NCI-H2081 (cell line): ENCODE measurements at regions not wholly inside any gene's neighbourhood (a gene's known extent, or its start where the extent isn't known, plus 50 kb on each side); places are given as distances from the start of the nearest gene placed in this dataset.
"Not testable (repeated sequence)": the region's sequence is repeated elsewhere in the genome, so short reads cannot be mapped to it uniquely, and the experiment has no call there.

Source experiments
- DNase-seq, 2 experiments: peaks; one replicate each; lab custom pipeline; 2025; lab: John Stamatoyannopoulos, UW

DNA sequence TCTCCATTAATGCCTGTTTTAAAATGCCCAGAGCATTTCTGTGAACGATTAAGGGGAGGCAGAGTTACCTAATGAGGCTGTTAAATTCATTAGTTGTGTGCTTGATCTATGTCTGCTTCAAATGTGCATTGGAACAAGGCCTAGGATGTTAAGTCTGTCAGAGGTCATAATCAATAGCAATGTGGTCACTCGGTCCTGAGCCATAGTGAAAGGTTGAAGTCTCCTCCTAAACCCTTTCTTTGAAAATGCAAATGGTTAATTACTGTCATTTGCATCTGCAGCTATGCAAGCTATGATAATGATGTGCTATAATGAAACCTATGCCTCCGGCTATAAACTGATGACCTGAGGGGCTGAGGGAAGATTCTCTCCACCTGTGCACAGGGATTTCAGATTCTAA, 114.2 kb upstream of the NR5A2 start:
- no peak for DNase-seq

DNA sequence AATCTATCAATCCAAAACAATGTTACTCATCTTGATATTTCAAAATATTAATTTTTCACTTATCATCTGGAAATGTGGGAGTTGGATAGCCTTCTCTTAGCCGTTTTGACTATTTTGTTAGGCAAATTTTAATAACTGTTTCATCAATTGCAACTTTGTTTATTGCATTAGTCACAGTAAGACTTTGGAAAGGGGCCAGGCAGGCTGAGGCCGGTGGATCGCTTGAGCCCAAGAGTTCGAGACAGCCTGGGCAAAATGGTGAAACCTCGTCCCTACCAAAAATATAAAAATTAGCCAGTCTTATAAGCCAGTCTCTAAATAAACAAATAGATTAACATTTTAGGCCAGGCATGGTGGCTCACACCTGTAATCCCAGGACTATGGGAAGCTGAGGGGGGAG, 113.0 kb upstream of the NR5A2 start:
- DNase-seq, result no peak

DNA sequence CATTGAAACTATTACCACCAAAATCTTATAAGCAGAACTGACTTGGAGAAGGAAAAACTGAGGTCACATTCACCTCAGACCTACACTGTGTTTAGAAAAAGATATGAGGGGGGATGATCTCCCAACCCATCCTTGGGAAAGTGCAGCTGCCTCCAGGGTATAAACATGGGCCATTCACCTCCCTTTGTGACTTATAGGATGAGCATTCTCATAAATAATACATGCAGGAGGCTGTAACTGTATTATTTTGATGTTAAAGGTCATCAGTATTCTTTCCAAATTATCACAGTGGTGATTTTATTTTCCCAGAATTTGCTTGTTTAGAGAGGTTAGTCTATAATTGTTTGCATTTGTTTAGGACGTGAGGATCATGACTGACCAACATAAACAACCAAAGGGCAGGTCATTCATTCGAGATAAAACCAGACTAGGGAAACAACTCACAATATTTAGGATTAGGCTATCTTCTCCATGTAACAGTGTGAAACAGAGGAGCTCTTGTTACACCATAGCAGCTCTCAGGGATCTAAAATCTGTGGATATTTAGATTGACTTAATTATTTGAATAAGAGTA, 109.2 kb upstream of the NR5A2 start:
- no peak for DNase-seq

DNA sequence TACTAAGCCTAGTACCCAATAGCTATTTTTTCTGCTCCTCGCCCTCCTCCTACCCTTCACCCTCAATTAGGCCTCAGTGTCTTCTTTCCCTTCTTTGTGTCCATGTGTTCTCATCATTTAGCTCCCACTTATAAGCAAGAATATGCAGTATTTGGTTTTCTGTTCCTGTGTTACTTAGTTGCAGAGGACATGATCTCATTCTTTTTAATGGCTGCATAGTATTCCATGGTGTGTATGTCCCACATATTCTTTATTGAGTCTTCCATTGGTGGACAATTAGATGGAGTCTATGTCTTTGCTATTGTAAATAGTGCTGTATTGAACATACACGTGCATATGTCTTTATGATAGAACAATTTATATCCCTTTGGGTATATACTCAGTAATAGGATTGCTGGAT, 106.9 kb upstream of the NR5A2 start:
- no peak for DNase-seq

DNA sequence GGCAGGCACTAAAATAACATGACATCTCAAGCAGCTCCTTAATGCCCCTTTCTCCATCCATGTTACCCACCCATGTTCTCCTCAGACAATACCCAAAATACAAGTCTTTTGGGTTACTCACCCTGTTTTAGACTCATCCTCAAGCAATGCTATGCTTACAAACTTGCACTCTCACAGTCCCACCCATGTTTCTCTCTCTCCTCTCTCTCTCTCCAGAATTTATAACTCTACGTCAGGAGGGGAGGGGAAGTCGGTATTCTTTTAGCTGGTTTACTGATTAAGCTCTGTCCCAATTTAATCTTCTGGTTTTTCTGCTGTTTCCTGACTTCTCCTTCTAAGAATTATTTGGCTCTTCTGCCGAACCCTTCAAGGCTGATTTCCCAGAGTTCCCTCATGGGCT, 98.0 kb upstream of the NR5A2 start:
- DNase-seq, result no peak

DNA sequence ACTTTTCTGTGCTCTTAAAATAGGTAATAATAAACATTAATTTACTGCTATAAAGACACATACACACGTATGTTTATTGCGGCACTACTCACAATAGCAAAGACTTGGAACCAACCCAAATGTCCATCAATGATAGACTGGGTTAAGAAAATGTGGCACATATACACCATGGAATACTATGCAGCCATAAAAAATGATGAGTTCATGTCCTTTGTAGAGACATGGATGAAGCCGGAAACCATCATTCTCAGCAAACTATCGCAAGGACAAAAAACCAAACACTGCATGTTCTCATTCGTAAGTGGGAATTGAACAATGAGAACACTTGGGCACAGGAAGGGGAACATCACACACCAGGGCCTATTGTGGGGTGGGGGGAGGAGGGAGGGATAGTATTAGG, 97.4 kb upstream of the NR5A2 start:
- not testable (repeated sequence) for DNase-seq

DNA sequence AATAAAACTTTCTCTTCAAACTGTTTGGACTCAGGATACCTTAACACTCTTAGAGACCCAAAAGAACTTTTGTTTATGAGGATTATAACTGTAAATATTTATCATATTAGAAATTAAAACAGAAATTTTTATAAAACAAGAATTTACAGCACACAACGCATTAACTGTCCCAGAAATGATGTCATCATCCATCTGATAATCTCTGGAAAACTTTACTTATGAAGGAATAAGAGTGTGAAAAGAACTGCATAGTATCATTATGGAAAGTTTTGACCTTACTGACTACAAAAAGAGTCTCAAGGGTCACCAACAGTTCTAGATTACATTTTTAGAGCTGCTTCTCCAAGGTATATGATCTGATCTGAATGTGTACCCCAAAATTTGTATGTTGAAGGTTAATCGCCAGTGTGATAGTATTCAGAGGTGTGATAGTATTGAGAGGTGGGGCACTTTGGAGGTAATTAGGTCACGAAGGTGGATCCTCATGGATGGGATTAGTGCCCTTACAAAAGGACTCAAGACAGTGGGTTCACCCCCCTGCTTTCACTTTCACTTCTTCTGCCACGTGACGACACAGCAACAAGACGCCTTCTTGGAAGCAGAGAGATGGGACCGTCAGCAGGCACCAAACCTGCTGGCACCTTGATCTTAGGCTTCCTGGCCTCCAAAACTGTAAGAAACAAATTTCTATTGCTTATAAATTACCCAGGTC, 95.7 kb upstream of the NR5A2 start:
- no peak for DNase-seq

DNA sequence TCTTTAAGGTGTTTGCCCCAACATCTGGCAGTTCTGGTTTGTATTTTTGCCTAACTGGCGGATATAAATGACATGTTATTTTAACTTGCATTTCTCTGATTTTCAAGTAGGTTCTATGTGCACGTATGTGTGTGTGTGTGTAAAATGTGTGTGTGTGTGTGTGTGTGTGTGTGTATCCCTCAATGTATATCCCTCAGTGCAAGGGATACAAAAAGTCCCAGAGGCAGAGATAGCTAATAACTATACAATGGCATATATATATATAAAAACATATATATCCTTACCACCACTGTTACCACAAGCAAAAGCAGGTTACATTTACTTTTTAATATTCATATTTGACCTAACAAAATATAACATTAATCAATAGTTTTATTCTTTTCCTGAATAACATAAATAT, 95.0 kb upstream of the NR5A2 start:
- no peak for DNase-seq

DNA sequence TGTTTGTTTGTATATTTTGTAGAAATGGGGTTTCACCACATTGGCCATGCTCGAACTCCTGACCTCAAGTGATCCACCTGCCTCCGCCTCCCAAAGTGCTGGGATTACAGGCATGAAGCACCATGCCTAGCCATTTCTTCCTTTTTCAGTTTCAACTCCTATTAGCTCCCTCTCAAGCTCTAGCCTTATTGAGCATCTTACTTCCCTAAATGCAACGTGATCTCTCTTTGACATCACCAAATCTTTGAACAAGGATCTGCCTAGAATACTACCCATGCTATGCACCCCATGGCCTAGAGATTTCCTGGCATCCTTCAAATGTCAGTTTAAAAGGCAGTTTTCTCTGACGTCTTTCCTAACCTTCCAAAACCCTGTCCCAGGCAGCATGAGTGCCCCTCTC, 91.1 kb upstream of the NR5A2 start:
- no peak for DNase-seq

DNA sequence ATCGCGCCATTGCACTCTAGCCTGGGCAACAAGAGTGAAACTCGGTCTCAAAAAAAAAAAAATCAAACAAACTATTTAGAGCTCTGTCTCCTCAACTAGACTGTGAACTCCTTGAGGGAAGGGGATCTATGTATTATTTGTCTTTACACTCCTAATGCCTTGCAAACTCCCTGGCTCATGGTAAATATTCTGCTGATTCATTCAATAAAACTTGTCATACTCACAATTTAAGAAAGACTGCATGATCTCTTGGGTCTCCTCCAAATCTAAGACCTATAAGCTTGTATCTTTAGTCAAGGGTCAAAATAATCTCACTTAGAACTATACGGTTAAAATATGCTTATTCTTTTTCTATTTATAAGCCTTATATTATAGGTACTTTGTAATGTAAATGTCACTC, 90.3 kb upstream of the NR5A2 start:
- DNase-seq, result no peak

DNA sequence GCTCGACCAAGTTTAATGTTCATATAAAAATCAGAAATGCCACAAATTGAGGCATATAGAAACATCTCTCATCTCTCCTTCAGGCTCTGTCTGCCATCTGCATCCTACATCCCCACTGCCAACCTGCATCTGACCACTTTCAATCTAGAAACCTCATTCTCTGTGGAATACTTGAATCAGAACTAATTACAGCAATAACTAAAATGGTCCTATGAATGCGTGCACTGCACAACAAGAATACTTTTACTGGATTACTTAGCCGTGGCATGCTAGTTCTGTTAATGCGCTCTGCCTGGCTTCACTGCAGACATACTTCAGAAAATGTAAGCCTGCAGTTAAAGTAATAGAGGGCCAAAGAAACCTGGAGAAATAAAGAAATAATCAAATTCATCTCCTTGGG, 89.8 kb upstream of the NR5A2 start:
- no peak for DNase-seq

DNA sequence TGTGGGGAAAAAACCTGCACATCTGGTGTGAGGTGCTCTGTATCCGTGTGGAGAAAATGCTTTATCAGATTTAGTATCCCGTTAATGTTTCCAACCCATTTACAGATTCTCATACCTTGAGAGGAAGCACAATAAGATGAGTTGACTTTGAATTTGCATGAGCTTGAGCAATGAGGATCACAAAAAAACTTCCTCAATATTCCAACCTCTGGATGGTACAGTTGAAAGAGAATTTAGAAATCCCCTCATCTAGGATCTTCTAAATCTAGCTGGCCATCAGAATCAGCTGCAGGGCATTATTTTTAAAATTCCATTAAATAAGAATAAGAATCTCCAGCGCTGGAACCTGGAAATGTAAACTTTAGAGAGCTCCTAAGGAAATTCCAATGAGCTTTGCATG, 82.5 kb upstream of the NR5A2 start:
- DNase-seq, result no peak

DNA sequence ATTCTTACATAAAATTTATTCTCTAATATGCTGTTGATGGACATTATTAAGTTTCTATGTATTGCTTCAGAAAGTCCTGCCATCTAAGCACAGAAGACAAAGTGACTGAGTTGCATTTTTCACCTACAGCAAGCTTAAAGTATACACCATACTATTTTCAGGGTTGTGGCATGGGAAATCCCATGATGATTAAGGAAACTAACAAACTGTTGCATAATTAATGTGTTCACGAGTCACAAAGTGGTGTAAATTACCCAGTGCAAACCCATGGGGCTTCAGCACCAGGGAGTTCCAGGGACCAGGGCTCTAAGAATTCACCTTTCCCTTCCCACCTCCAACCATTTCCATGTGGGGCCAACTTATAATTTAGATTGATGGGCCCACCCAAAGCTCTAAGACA, 81.9 kb upstream of the NR5A2 start:
- DNase-seq, result no peak

DNA sequence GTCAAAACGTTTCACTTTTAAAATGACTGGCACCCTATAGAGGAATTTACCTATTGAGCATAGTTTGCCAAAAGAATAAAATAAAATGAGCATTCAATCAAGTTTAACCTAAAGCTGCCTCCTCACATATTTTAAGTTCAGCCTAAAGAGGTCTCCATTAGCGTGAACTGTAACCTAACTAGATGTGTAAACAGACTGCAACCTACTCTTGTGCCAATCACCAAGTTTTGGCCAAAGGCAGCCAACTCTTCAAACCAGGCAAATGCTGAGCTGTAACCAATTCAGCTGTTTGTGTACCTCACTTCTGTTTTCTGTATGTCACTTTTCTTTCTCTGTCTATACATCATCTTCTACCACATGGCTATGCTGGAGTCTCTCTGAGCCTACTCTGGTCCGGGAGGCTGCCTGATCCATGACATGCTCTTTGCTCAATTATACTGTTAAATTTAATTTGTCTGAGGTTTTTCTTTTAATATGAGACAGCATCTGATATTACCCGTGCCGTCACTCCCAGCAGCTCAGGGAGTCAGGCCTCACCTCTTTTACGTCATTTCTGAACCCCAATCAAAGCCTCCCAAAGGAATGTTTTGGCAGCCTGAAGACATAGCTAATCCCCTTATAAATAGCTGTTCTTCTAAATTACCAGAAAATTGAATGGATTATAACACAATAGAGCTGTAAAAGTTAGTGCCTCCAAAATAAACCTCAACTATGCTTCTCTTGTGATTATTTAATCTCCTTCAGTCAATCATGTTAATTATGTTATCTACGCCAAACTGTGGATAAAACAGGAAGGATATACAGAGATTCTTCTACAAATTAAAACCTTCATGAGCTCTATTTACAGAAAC, 81.0 kb upstream of the NR5A2 start:
- no peak for DNase-seq

DNA sequence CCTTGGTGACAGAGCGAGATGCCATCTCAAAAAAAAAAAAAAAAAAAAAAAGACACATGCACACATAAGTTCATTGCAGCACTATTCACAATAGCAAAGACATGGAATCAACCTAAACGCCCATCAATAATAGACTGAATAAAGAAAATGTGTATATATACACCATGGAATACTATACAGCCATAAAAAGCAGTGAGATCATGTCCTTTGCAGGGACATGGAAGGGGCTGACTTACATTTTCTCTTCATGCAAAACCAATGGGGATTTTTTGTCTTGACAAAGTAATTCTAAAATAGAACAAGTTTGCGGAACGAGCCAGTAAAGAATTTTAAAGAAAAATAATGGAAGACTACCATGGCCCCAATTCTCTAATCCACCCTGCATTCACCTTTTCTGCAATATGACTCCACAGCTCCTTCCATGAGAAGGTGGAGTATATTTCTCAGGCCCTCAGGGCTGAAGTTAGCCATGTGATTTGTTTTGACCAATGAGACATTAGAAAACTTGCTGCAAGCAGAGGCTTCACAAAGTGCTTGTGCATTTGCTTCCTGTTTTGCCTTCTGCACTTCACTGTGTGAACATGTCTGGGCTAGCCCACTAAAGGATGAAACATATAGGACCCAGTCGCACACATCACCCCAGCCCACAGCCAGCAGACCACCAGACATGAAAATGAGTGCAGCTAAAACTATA, 78.8 kb upstream of the NR5A2 start:
- DNase-seq, result no peak

DNA sequence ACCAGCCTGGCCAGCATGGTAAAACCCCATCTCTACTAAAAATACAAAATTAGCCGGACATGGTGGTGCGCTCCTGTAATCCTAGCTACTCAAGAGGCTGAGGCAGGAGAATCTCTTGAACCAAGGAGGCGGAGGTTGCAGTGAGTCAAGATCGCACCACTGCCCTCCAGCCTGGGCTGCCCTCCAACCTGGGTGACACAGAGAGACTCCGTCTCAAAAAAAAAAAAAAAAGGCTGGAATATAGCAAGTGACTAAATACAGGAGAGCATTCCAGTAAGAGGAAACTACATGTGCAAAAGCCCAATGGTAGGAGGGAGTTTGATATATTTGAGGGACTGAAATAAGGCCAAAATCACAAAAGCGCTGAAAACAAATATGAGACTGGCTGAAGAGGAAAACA, 76.5 kb upstream of the NR5A2 start:
- DNase-seq, result not testable (repeated sequence)

DNA sequence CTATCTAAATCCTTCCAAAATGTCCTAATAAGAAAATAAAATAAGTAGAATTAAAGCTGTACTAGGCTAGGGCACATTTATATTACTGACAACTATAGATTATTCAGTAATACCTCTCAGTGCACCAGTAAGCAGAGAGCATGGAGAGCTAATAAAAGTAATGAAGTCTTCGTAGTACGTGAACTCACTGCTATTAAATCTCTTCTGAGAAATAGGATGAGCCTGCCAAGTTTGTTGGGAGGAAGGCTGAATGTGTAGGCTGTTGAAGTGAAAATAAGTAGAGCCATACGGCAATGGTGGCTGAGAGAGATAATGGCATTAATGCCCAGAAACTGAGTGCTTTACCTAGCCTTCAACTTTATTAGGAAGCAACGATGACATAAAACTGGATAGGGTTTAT, 73.9 kb upstream of the NR5A2 start:
- DNase-seq, result no peak

DNA sequence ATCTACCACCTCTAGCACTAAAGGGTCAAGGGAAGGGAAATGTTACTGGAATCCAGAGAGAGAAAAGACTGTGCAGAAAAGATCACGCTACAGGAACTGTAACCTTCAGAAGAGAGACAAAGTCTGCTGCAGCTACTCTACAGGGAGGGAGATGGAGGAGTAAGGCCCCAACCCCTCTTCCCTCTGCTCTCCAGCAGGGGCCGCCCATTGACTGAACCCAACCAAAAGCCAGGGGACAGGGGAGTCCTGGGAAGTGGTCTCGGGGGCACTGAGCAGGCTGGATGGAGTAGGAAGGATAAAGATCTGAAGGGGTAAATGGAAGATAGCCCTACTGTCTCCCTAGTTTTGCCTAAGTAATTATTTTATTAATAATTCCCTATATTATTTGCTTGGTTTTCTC, 72.8 kb upstream of the NR5A2 start:
- DNase-seq, result no peak

DNA sequence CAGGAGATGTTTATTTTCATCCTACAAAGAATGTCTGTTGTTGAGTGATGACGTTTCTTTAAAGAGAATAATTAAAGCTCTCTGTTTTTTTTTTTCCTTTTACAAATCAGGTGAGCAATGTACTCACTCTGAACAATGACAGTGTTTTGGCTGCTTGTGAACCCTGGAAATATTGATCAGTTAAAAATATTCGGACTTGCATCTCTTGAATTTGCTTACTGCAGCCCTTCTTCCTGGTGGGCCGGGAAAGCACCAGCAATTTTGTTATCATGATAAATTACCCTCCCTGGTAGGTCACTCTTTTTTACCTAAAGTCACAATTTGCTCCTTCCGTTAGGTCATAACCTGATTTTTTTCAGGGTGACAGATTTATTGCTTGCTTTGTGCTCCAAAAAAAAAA, 72.3 kb upstream of the NR5A2 start:
- no peak for DNase-seq

DNA sequence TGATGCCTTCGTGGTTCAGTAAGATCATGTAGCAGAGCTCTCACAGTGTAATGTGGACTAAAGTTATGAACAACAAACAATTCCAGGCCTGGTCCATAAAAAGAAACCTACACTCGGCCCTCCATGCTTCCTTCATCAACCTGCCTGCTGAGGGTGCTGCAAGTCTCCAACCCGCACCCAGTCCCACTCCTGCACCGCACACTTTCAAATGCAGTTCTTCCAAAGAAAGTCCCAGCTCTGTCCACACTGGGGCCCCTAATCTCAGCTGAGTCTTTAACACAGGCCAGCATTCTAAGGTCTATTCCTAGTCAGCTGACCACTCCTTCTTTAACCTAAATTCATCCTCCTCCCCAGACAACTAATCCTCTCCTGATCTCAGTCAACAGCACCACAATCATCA, 71.5 kb upstream of the NR5A2 start:
- no peak for DNase-seq

DNA sequence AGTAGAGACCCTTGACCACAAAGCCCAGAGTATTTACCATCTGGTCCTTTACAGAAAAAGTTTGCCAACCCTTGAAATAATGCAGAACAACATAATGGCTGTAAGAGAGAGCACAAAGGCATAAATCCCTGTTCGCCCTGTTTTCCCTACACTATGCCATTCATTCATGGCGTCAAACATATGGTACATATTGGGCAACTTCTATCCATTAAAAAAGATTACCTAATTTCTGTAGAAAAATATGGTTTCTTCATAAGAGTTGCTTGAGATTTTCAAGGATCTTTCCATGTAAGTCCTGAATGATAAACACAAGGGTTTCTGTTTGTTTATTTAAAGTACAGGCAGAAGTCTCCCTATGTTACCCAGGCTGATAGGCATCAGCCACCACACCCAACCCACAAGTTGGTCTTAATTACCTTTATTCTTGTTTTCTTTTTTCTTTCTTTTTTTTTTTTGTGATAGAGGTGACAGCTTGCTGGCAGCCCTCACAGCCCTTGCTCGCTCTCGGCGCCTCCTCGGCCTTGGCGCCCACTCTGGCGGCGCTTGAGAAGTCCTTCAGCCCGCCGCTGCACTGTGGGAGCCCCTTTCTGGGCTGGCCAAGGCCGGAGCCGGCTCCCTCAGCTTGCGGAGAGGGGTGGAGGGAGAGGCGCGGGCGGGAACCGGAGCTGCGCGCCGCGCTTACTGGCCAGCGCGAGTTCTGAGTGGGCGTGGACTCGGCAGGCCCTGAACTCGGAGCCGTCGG, 68.3 kb upstream of the NR5A2 start:
- no peak for DNase-seq

DNA sequence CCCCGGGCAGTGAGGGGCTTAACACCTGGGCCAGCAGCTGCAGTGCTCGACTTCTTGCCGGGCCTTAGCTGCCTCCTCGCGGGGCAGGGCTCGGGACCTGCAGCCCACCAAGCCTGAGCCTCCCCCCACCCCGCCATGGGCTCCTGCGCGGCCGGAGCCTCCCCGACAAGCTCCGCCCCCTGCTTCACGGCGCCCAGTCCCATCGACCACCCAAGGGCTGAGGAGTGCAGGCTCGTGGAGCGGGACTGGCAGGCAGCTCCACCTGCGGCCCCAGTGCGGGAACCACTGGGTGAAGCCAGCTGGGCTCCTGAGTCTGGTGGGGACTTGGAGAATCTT, 67.8 kb upstream of the NR5A2 start:
- DNase-seq, result no peak
